ENCODE measurements at regions not wholly inside any gene's neighbourhood (a gene's known extent, or its start where the extent isn't known, plus 50 kb on each side); places are given as distances from the start of the nearest gene placed in this dataset.

GRCh38 chr9:100927763-100928162 lies 100.8 kb upstream of the PLPPR1 start:
- Histone ChIP-seq H3K79me2 (ENCODE audit: low read length) (no peaks in the 10 kb centered on the region), H3K4me3 (ENCODE audit: low read length) (no peak overlapping the region), H3K4me2 (ENCODE audit: low read length) (no peak overlapping the region), H3K9me2 (replicated peaks; ENCODE audit: low read length) (no peaks in the 10 kb centered on the region), H2AFZ (ENCODE audit: low read length) (no peak overlapping the region), H4K20me1 (ENCODE audit: low read length) (no peaks in the 10 kb centered on the region), H3K27me3 (ENCODE audit: low read length) (no peaks in the 10 kb centered on the region), H3K9me3 (ENCODE audit: low read length) (no peaks in the 10 kb centered on the region), H3K36me3 (ENCODE audit: low read depth, low read length) (no peaks in the 10 kb centered on the region), H3K27ac (ENCODE audit: low read length) (no peak overlapping the region), H3F3A (ENCODE audit: low read length, unreplicated experiment) (no peaks in the 10 kb centered on the region), H3K9ac (ENCODE audit: low read length) (no peak overlapping the region), H3K4me1 (ENCODE audit: insufficient read depth, low read length) (no peaks in the 10 kb centered on the region)
- no TSS peak for BruUV-seq (replicated peaks)
- ChIA-PET CTCF (no interaction called here), POLR2A (ENCODE audit: unreplicated experiment) (no interaction called here)
- intact Hi-C loops (cut with micrococcal nuclease), result no loop called here
- TF ChIP-seq EZH2 (IDR thresholded peaks at IDR 0.05; ENCODE audit: low read length, unreplicated experiment) (no peak), CTCF (conservative IDR thresholded peaks at IDR 0.05; ENCODE audit: low read depth, low read length) (no peak), EZH2phosphoT487 (IDR thresholded peaks at IDR 0.05; ENCODE audit: borderline replicate concordance, low read length) (no peak)
- no peak for DNase-seq
- ATAC-seq, result no peak

- Histone ChIP-seq H3F3A (ENCODE audit: low read length, unreplicated experiment) (no peaks in the 10 kb centered on the region), H3K9me3 (ENCODE audit: low read length) (no peaks in the 10 kb centered on the region), H3K9me2 (replicated peaks; ENCODE audit: low read length) (no peaks in the 10 kb centered on the region), H3K4me2 (ENCODE audit: low read length) (no peak overlapping the region), H3K27me3 (ENCODE audit: low read length) (no peaks in the 10 kb centered on the region), H4K20me1 (ENCODE audit: low read length) (no peaks in the 10 kb centered on the region), H3K79me2 (ENCODE audit: low read length) (no peaks in the 10 kb centered on the region), H3K4me3 (ENCODE audit: low read length) (no peak overlapping the region), H2AFZ (ENCODE audit: low read length) (no peak overlapping the region), H3K4me1 (ENCODE audit: insufficient read depth, low read length) (no peaks in the 10 kb centered on the region), H3K27ac (ENCODE audit: low read length) (no peak overlapping the region), H3K36me3 (ENCODE audit: low read depth, low read length) (no peaks in the 10 kb centered on the region), H3K9ac (ENCODE audit: low read length) (no peak overlapping the region)
- CTCF ChIA-PET, result no interaction called here
- no TSS peak for BruUV-seq (replicated peaks)
- intact Hi-C loops (cut with micrococcal nuclease), result no loop called here
- TF ChIP-seq EZH2 (IDR thresholded peaks at IDR 0.05; ENCODE audit: low read length, unreplicated experiment) (no peak), CTCF (conservative IDR thresholded peaks at IDR 0.05; ENCODE audit: low read depth, low read length) (no peak), EZH2phosphoT487 (IDR thresholded peaks at IDR 0.05; ENCODE audit: borderline replicate concordance, low read length) (no peak)
- no peak for ATAC-seq
- POLR2A ChIA-PET (ENCODE audit: unreplicated experiment), result no interaction called here
- DNase-seq, result no peak
Measured at GRCh38 chr9:100933656-100934055, 94.9 kb upstream of the PLPPR1 start.

GRCh38 chr9:100937382-100937781 lies 91.1 kb upstream of the PLPPR1 start:
- Histone ChIP-seq H2AFZ (ENCODE audit: low read length) (no peak overlapping the region), H3K9ac (ENCODE audit: low read length) (no peak overlapping the region), H3F3A (ENCODE audit: low read length, unreplicated experiment) (no peaks in the 10 kb centered on the region), H3K27me3 (ENCODE audit: low read length) (no peaks in the 10 kb centered on the region), H3K9me3 (ENCODE audit: low read length) (no peaks in the 10 kb centered on the region), H3K4me1 (ENCODE audit: insufficient read depth, low read length) (no peaks in the 10 kb centered on the region), H3K79me2 (ENCODE audit: low read length) (no peaks in the 10 kb centered on the region), H3K36me3 (ENCODE audit: low read depth, low read length) (no peaks in the 10 kb centered on the region), H3K4me2 (ENCODE audit: low read length) (no peak overlapping the region), H3K4me3 (ENCODE audit: low read length) (no peak overlapping the region), H3K9me2 (replicated peaks; ENCODE audit: low read length) (no peaks in the 10 kb centered on the region), H3K27ac (ENCODE audit: low read length) (no peak overlapping the region), H4K20me1 (ENCODE audit: low read length) (no peaks in the 10 kb centered on the region)
- ChIA-PET CTCF (no interaction called here), POLR2A (ENCODE audit: unreplicated experiment) (no interaction called here)
- ATAC-seq (no peak), DNase-seq (no peak)
- no TSS peak for BruUV-seq (replicated peaks)
- intact Hi-C loops (cut with micrococcal nuclease), result no loop called here
- TF ChIP-seq EZH2 (IDR thresholded peaks at IDR 0.05; ENCODE audit: low read length, unreplicated experiment) (no peak), CTCF (conservative IDR thresholded peaks at IDR 0.05; ENCODE audit: low read depth, low read length) (no peak), EZH2phosphoT487 (IDR thresholded peaks at IDR 0.05; ENCODE audit: borderline replicate concordance, low read length) (no peak)

Data from PC-3 (cell line).